D721Med (cell line): ENCODE measurements at regions not wholly inside any gene's neighbourhood (a gene's known extent, or its start where the extent isn't known, plus 50 kb on each side); places are given as distances from the start of the nearest gene placed in this dataset.

Experiments
- DNase-seq: peaks from one replicate; pipeline ENCODE4 v3.0.0; 2011; ENCODE audit warnings: low spot score; ENCODE audit not compliant: insufficient read length
- FAIRE-seq: peaks from 2 replicates; lab custom pipeline; 2011; peaks lifted over from hg19 to GRCh38; lab: Jason Lieb, UNC
- CTCF ChIP-seq: IDR thresholded peaks from 2 replicates; pipeline ENCODE4 v1.5.1; 2012; ENCODE audit warnings: mild to moderate bottlenecking, control low read depth; ENCODE audit not compliant: insufficient read depth; ENCODE audit errors: missing control alignments

GRCh38 chr11:115900111-115900510 is 395.9 kb upstream of the CADM1 start:
- no peak for TF ChIP-seq CTCF
- FAIRE-seq (no peak), DNase-seq (no peak)

GRCh38 chr11:115897707-115898106 is 393.5 kb upstream of the CADM1 start:
- no peak for TF ChIP-seq CTCF
- DNase-seq (no peak), FAIRE-seq (no peak)

- FAIRE-seq (no peak), DNase-seq (no peak)
- TF ChIP-seq CTCF: no peak
These were observed 391.9 kb upstream of the CADM1 start for GRCh38 chr11:115896084-115896483.

DNA sequence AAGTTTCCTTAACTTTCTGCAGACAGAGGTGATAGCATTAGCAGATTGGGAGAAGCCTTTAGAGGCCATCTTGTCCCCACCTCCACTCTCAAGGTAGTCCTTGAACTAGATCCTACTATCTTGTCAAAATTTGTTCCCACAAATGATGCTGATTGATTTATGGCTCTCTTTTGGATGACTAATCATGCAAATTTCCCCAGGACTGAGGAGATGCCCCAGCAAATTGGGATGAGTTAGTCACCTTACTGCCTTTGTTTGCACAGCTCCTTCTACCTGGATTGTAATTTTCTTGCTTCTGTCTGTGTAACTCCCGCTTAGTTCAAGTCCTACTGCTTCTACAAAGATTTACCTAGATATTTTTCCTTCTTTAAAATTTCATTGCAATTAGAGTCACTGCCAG is 391.4 kb upstream of the CADM1 start:
- FAIRE-seq (no peak), DNase-seq (no peak)
- TF ChIP-seq CTCF: no peak

DNA sequence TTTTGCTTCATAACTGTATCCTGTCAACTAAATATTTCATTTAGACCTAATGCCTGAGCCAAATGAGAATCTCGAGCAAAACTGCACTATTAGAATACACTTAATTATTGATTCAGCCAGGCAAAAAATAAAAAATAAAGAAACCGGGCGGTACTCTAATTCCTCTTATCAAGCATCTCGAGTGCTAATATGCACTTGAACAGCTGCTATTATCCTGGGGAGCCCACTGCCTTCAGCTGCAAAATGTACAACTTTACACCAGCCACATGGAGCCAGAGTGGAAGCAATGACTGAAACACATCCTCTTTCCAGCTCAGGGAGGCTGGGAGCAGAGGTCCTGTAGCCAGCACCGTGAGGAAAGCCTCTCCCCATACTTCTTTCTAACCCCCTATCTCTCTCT is 390.0 kb upstream of the CADM1 start:
- no peak for TF ChIP-seq CTCF
- no peak for FAIRE-seq
- no peak for DNase-seq

DNA sequence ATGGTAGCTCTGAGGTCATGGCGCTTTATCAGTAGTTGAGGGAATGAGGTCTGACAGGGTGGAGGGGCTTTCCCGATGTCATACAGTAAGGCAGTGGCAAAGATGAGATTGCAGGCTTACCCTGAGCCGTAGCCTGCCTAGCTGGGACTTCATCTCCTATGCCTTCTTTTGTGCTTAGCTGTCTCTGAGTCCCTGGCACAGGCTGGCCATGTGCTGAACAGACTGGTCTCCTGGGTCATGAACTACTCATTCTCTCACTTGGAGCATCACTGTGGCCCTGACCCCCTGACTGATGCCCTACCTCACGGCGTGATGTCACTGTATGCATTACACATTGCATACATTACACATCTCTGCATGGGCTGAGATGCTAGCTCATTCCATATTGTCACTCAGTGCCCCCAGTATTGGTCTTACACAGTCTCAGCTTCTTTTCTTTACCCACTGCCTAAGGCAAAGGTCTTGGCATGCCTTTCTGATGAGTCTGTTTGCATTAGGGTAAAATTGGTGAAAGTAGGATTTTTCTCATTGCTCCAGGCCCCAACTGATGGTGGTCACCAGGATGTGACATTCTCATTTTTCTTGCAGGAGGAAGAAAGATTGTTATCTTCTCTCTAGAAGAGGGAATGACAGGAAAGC is 389.4 kb upstream of the CADM1 start:
- TF ChIP-seq CTCF: no peak
- FAIRE-seq (no peak), DNase-seq (no peak)

- no peak for TF ChIP-seq CTCF
- FAIRE-seq: no peak
- no peak for DNase-seq
These were observed 387.8 kb upstream of the CADM1 start for GRCh38 chr11:115892016-115892415.
